Forelimb muscle (tissue), 1 donor: ENCODE measurements at regions not wholly inside any gene's neighbourhood (a gene's known extent, or its start where the extent isn't known, plus 50 kb on each side); places are given as distances from the start of the nearest gene placed in this dataset.
"Not testable (repeated sequence)": the region's sequence is repeated elsewhere in the genome, so short reads cannot be mapped to it uniquely, and the experiment has no call there.

ENCODE experiments used
- DNase-seq: peaks from one replicate; pipeline ENCODE4 v3.0.0-alpha.2; 2013; ENCODE audit warnings: low read depth

DNA sequence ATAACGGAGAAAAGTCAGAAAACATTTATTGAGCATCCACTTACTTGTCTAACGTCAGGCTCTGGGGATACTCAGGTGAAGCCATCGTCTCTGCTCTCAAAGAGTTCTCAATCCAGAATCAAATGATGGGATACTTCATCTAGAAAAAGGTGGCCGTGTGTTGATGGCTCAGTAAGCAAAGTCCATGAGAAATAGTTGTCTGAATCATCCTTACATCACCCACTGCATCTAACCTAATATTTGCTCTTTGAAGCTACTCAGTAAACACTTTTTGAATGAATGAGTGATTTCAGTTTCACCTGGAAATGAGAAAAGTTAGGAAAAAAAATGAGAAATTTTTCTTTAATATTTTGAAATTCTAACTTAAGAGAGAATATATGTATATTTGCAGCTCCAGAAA is 155.3 kb upstream of the PKN2 start:
- DNase-seq, result no peak

DNA sequence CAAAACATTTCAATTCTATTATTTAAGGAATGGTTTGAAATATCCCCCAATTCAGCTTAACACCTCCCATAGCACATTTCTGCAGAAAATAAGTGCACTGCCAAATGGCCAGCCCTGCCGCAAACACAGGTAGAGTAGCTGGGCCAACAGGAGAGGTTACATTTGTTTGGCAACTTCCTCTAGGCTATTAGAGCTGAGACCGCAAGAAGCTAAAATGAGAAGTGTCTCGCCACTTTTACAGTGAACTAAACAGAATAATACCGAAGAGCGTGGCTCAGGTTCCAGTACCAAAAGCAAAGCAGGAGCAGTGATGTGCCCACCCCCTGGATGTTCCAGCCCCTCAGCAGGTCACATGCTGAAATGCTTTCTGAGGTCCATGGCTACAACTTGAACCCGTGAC is 154.5 kb upstream of the PKN2 start:
- no peak for DNase-seq

DNA sequence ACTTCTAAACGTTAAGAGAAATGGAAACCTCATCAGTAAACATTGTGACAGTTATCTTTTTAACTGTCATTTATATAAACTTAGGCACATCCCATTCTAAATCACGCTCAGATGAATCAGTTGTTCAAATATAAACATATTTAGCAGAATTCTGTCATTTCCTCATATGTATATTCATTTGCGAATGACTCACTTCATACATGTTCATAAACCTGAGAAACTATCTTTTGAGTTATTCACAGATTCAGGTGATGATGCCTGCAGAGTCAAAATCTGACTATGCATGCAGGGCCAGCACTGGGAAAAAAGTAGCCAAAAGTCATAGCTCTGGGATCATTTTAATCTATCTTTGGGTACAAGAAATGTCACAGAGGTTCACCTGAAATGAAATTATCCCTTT is 153.8 kb upstream of the PKN2 start:
- DNase-seq, result no peak

DNA sequence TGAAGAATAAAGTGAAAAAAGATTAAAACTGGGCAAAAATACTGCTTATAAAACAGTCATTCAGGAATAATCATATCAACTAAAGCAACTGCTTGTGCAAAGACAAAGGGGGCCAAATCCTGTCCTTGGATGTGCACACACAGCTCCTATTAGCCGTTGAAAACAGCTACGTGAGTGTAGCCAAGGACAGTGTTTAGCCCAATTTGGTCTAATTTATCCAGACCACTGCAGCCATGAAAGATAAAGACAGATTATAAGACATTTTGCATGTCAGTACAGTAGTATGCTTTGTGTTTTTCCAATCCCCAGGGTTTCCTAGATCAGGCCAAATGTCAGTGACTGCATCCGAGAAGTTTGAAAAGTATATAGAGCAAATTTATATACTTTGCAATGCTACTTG is 146.3 kb upstream of the PKN2 start:
- DNase-seq, result no peak

DNA sequence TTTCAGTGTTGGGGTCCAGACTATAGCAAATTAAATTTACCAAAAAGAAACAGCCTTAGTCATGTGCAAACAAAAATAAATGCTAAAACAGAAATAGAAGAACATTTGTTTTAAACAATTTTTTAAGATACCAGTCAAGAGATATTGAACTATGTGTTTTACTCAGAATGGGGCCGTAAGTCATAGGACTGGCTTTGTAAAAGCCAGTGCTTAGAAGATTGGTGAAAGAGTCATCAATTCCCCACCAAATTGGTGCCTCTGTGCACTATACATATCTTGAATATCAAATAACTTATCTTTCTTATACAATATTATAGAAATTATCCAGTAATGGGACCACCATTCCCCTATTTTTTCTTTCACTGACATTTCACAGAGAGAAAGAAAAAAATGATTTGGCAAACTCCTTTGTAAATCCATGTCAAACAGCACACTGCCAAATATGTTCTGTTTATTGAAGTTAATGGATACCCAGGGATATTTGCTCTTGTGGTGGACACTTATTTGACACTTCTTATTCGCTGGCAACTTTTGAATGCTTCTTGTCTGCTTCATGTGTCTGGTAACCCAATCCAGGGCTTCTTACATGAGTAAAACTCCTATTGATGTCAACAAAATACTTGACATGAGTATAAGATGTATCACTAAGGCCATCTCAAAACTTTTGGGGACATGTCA is 145.7 kb upstream of the PKN2 start:
- DNase-seq, result no peak

DNA sequence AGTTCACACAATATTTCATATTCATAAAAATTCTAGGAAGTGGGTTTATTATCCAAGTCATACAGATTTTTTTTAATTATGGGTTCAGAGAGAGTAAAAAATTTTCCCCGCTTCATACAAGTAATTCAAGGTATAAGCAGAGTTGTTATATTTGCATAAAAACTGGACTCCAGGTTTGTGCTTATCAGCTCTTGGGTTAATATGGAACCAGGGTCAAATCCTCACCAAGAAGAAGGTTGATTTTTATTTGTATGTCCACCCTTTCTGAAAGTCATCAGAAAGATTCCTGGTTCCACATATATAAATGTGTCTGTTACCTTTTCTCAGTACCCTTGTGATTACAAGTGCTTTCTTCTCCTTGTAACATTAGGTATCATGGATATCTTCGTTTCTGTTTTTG is 143.8 kb upstream of the PKN2 start:
- DNase-seq, result no peak

DNA sequence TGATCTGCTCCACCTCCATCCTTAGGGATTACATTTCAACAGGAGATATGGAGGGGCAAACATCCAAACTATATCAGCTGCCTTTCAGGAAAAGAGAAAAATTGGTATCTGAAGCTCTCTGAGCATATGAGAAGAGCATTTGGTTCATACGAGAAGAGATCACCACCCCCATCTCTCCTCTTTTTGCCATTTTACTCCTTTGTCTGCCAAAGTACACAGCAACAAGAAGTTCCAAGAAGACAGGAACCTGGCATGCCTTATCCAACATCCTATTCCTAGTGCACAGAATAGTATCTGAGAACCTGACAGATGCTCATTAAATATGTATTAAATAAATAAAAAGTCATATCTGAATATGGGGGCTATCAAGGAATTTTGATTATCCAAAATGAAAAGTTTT is 142.5 kb upstream of the PKN2 start:
- DNase-seq, result no peak

DNA sequence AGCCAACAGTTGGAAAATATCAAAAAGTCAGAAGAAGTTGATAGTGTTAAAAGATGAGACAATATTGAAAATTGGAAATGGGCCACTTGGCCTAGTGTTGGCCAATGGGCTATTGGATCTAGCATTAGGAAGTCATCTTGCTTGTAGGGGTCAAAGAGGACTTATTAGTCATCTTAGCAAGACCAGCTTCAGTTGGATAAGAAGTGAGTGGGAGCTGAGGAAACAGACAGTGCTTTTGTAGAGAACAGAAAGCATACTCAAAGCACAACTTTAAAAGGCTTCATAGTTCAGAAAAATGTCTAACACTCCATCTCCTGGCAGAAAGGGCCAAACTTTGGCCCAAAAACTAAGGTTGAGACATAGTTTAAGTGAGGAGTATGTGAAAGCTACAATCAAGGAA is 139.9 kb upstream of the PKN2 start:
- no peak for DNase-seq

DNA sequence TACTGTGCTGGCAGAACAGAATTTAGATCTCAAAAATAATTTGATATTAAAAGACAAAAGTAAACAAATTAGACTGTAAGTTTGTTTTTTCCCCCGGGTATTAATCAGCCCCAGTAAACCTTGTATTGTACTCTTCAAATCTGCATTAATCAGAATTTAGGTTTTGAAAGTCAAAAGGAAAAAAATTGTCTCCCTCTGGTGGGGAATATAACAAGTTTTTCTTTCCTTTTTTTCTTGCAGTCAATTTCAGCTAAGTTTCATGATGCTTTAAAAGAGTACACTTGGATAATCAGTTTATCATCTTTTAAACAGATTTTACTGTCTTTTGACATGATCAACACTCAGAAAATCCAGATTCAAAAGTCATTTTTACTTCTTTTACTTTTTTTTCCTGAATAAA is 134.5 kb upstream of the PKN2 start:
- DNase-seq, result no peak

DNA sequence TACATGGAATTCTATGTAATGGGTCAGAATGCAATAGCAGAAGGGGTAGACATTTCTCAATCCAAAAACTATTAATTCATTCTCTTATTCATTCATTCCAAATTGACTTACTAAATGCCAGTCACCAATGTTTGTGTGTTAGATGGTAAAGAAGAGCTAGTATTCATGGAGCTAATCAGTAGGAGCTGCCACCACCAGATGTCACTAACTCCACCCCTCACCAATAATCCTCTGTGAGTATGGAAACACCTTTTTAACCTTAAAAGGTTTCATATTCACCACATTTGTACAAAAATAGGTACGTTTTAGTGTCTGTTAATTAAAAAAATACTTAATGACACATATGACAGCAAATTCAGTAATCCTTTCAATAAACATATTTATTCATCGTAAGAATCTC is 131.8 kb upstream of the PKN2 start:
- no peak for DNase-seq

DNA sequence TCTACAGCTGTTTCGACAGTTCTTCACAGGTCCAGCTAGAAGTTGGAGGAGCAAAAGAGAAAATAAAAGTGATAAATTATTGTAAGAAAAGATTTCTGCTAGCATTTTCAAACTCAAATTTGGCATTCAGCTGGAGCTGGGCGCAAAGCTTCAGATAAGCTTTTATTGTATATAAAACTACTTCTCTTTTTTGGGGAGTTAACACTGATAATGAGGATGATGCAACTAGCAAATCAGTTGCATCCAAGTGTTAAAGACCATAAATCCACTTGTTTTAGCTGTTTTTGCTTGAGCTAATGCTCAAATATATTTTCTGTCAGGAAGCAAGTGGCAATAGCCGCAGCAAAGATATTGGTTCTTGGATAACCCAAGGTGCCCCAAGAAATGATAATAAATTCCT is 127.1 kb upstream of the PKN2 start:
- DNase-seq, result no peak

DNA sequence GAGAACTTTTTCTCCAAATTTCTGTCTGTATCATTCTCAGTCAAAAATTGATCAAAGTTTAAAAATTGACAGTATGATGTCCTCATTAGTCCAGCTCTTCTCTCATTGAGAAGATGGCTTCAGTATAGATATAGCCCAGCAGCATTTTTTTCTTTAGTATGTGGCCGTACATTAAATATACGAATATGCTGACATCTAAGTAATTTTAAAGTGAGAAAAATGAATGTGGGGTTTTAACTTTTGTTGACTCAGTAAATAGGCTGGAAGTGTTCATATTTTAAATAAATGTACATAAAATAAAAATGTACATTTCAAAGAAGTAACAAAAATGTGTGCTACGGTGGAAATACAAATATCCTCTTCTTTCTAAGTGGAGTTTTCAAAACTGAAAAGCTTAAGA is 123.5 kb upstream of the PKN2 start:
- DNase-seq, result no peak

DNA sequence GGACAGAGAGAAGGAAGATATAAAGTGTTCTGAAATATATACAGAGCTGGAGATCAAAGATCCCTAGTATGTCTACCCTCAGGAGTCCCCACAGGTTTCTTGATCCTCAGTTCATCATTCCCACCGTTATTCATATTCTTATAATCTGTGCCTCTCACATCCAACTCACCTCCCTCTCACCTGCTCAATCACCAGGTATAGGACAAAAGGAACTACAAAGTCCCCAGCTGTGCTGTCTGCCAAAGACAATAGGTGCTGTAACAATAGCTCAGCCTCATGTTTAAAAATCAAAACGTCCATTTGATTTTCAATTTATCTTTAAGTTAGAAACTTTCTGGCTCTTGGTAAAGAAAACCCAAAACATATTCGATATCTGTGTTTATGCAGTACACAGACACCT is 121.1 kb upstream of the PKN2 start:
- DNase-seq, result no peak

DNA sequence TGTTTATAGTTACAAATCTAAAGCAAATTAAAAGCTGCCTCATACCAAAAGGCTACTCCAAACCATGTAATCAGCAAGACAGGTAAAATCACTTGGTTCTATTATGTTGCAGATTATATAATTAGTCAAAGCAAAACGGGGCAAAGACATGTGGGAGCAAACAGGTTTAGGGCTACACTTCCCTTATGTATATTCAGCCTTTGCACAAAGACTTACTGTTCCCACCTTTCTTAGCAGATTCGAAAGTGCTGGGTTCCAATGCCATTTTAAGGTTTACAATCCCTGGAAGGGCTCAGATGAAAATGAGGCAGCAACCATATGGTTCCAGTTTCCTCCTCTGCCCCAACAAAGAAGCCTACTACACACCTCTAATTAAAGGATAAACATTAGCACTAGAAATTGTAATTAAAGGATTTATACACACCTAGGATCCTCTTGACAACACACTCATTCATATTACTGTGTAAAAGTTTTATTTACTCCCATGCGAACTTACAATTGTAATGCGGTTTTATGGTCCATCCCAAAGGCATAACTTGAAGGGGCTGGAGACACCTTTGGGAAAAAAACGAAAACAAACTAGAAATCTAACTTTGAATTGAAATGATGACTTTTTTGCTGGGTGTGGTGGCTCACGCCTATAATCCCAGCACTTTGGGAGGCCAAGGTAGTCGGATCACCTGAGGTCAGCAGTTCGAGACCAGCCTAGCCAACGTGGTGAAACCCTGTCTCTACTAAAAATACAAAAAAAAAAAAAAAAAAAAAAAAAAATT is 117.3 kb upstream of the PKN2 start:
- DNase-seq, result no peak

DNA sequence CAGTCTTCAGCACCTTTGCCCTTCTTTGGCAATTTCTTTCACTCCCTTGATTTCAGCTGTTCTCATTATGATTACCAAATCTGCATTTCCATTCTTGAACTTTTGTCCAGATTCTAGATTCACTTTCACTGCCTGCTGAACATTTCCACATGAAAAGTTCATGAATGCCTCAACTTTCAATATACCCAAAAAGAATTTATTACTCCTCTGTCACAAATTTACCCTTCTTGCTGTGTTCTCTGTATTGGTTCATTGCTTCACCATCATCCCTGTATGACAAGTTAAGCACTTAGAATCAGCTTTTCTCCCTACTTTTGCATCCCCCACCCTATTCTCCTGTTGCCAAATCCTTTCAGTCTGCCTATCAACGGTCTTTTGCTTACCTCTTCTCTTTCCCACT is 112.6 kb upstream of the PKN2 start:
- DNase-seq, result no peak

DNA sequence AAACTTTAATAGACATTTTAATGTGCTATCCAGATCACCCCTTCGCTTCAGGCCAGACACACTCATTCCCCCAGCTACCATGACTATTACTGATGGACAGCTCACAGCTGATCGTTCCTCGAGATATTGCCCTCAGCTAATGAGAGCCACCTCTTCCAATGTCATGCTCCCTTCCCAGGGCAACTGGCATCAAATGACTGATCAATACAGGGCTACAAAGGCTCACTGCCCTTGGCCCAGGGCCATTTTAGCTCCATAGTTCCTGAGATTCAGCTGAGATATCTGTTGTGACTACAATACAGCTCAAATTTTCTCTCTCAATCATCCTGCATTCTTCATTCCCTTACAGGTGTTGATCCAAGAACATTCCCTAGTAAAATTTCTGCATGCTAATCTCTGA is 104.5 kb upstream of the PKN2 start:
- no peak for DNase-seq

DNA sequence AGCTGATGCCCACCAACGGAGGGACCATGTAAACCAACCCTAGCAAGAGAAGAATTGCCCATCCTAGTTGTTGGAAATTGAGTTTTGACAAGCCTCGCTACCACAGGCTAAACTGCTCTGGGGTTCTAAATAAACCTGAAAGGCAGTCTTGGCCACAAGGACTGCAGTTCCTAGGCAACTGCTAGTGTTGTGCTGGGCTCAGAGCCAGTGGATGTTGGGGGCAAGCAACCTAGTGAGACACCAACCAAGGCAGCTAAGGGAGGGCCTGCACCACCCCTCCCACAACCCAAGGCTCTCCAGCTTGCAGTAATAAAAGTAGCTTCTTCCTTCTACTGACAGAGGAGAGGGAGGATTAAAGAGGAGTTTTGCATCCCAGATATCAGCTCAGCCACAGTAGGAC is 102.4 kb upstream of the PKN2 start:
- DNase-seq, result no peak

DNA sequence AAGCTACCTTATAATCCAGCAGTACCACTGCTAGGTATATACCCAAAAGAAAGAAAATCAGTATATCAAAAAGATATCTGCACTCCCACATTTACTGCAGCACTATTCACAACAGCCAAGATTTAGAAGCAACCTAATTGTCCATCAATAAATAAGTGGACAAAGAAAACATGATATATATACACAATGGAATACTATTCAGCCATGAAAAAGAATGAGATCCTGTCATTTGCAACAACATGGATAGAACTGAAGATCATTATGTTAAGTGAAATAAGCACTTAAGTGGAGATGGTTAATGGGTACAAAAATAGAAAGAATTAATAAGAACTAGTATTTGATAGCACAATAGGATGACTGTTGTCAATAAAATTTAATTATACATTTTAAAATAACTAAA is 90.7 kb upstream of the PKN2 start:
- no peak for DNase-seq

DNA sequence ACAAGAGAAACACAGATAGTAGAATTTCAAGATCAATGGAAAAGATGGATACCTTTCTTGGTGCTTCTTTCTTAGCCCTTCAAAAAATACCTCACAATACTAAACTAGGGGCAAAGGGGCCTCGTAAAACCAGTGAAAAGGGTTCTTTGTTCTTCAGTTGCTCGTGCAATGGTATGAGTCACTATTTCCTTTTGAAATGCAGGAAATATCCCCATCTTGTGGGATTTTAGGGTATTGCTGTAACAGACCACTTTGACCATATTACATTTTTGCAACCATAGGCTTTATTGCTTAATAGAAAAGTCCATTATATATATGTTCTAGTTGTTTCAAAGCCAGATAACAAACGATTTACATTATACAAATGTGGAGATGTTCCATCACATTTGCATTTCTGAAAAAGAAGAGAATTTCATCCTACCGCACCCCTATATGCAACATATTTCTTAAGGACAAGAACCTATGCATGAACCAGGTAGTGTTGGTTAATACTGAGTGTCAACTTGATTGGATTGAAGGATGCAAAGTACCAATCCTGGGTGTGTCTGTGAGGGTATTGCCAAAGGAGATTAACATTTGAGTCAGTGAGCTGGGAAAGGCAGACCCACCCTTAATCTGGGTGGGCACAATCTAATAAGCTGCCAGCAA is 88.6 kb upstream of the PKN2 start:
- DNase-seq, result no peak

DNA sequence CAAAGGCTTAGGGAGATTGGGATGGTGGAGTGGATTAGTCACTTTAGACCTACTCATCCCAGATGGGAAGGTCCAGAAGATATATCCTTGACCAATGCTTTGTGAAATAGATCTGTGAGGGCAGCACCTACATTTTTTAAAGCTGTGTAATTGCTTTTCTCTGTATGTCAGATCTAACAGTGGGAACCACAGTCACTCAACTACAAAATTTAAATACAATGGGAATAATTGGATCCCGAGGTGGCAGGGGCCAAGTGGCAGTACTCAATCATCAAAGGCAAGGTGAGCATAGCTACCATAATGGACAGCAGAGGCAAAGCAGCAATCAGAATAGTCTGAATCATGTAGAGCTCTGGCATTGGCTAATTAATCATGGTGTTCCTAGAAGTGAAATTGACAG is 86.1 kb upstream of the PKN2 start:
- DNase-seq, result not testable (repeated sequence)

DNA sequence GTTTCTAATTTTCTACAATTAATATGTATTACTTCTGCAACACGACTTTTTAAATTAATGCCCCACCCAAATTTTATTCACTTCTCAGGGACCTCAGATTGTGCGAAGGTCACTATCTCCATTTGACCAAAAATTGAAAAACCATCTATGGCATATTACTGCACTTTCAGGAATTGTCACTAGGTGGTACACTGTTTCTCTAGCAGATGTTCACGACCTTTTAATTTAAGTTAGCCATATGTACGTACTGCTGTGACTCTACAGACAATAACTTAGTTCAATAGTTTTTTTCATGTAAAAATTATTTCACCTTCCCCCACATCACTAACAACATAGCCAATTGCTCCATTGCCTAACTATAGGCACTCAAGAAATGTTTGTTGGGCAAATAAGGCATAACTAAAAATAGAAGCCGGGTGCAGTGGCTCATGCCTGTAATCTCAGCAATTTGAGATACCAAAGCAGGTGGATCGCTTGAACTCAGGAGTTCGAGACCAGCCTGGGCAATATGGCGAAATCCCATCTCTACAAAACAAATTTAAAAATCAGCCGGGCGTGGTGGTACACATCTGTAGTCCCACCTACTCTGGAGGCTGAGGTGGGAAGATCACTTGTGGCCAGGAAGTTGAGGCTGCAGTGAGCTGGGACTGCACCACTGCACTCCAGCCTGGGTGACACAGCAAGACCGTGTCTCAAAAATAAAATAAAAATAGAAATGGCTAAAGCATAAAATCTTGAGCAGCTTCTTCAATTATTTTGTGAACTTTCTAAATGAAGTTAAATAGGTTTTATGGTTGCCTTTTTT is 75.7 kb upstream of the PKN2 start:
- DNase-seq, result no peak

DNA sequence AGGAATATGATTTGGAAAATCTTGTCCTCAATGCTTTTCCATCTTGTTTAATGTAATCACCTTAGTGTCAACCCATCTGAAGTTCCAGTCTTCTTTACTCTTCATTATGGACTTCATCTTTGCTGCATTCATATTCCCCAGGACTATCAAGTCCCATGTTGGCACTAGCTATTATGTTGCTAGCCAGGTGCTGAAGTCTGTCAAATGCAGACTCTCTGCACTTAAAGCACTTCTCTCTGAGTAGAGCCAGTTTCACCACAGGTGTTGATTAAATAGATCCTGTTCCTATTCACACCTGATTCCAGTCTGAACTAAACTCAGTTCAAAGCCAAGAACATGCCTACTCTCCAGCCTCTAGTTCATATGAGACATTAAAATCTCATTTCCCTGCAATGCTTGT is 75.0 kb upstream of the PKN2 start:
- DNase-seq, result no peak
